Keratinocyte (primary cell): ENCODE measurements at regions not wholly inside any gene's neighbourhood (a gene's known extent, or its start where the extent isn't known, plus 50 kb on each side); places are given as distances from the start of the nearest gene placed in this dataset.
"Not testable (repeated sequence)": the region's sequence is repeated elsewhere in the genome, so short reads cannot be mapped to it uniquely, and the experiment has no call there.

Experiments
- CTCF ChIP-seq, 3 experiments: IDR thresholded peaks in 1 of 3; conservative IDR thresholded peaks in 1 of 3; optimal IDR thresholded peaks in 1 of 3; 2 replicates in 2 of 3; 3 replicates in 1 of 3; pipeline versions ENCODE3 to v1.5.1; 2011; ENCODE audit warnings: low read length in 3 of 3, mild to moderate bottlenecking in 3 of 3, moderate library complexity in 2 of 3, control low read depth in 1 of 3, inconsistent platforms in 1 of 3; ENCODE audit not compliant: insufficient read depth in 2 of 3; ENCODE audit errors: extremely low read depth in 1 of 3
- EZH2 ChIP-seq: IDR thresholded peaks from one replicate; pipeline ENCODE4 v1.6.1; 2012; ENCODE audit warnings: inconsistent platforms, mild to moderate bottlenecking, low read length, moderate library complexity

- not testable (repeated sequence) for TF ChIP-seq CTCF (optimal IDR thresholded peaks at IDR 0.05 in 1 of 3, IDR thresholded peaks at IDR 0.05 in 1 of 3, conservative IDR thresholded peaks at IDR 0.05 in 1 of 3; ENCODE audit: extremely low read depth in 1 of 3, insufficient read depth in 2 of 3, low read length in 3 of 3); EZH2
Observed at GRCh38 chr5:96307047-96307446, 126.0 kb downstream of the PCSK1 start.
